Liver (tissue), 8 donors: ENCODE measurements at regions not wholly inside any gene's neighbourhood (a gene's known extent, or its start where the extent isn't known, plus 50 kb on each side); places are given as distances from the start of the nearest gene placed in this dataset.

Experiments
- DNase-seq: peaks from one replicate; pipeline ENCODE4 v3.0.0-alpha.2; 2017; ENCODE audit warnings: low spot score
- H3K27ac ChIP-seq, 2 donors: one replicate each; pipeline ENCODE4 v1.7.0; 2013; ENCODE audit warnings: inconsistent platforms in 2 of 2, low read length in 2 of 2, control low read depth in 1 of 2, low read depth in 1 of 2, mild to moderate bottlenecking in 1 of 2
- H3K27me3 ChIP-seq, 4 donors: one replicate each; pipeline versions ENCODE4 v1.6.1 to v1.7.0; 2013; ENCODE audit warnings: low read length in 3 of 4, inconsistent platforms in 1 of 4, mild to moderate bottlenecking in 1 of 4, moderate library complexity in 1 of 4; ENCODE audit not compliant: control insufficient read depth in 4 of 4, insufficient read depth in 4 of 4
- H3K36me3 ChIP-seq, 4 donors: one replicate each; pipeline versions ENCODE4 v1.6.1 to v1.7.0; 2013; ENCODE audit warnings: low read length in 3 of 4, mild to moderate bottlenecking in 3 of 4, low read depth in 1 of 4, moderate library complexity in 1 of 4; ENCODE audit not compliant: control insufficient read depth in 4 of 4, insufficient read depth in 3 of 4
- H3K4me1 ChIP-seq, 4 donors: one replicate each; pipeline versions ENCODE4 v1.6.1 to v1.7.0; 2013; ENCODE audit warnings: low read length in 3 of 4, mild to moderate bottlenecking in 3 of 4, moderate library complexity in 1 of 4; ENCODE audit not compliant: control insufficient read depth in 4 of 4, insufficient read depth in 4 of 4
- H3K4me3 ChIP-seq, 3 donors: one replicate each; pipeline versions ENCODE4 v1.6.1 to v1.7.0; 2013; ENCODE audit warnings: low read length in 3 of 3, control low read depth in 1 of 3, low read depth in 1 of 3, mild to moderate bottlenecking in 1 of 3
- H3K9ac ChIP-seq, 2 donors: one replicate each; pipeline ENCODE4 v1.7.0; 2013; ENCODE audit warnings: low read length in 2 of 2, mild to moderate bottlenecking in 2 of 2, moderate library complexity in 2 of 2, control low read depth in 1 of 2, low read depth in 1 of 2
- H3K9me3 ChIP-seq, 4 donors: one replicate each; pipeline versions ENCODE4 v1.6.1 to v1.7.0; 2013; ENCODE audit warnings: low read length in 3 of 4; ENCODE audit not compliant: control insufficient read depth in 4 of 4
- EGR1 ChIP-seq, 2 donors: IDR thresholded peaks; 2 replicates each; pipeline ENCODE4 v1.6.1; 2016 to 2018; ENCODE audit warnings: antibody characterized with exemption in 2 of 2, low read depth in 2 of 2
- FOXA1 ChIP-seq: IDR thresholded peaks from 2 replicates; pipeline ENCODE4 v1.6.1; 2016; ENCODE audit warnings: antibody characterized with exemption
- HNF4A ChIP-seq, 2 donors: conservative IDR thresholded peaks; 2 replicates each; pipeline ENCODE4 v1.6.1; 2016; ENCODE audit warnings: antibody characterized with exemption in 2 of 2, mild to moderate bottlenecking in 2 of 2
- HNF4G ChIP-seq: IDR thresholded peaks from 2 replicates; pipeline ENCODE4 v1.6.1; 2016; ENCODE audit warnings: antibody characterized with exemption
- NR2F2 ChIP-seq: IDR thresholded peaks from 2 replicates; pipeline ENCODE4 v1.6.1; 2016; ENCODE audit warnings: antibody characterized with exemption
- RXRA ChIP-seq, 2 donors: IDR thresholded peaks; 2 replicates each; pipeline ENCODE4 v1.6.1; 2017 to 2018; ENCODE audit warnings: antibody characterized with exemption in 2 of 2, mild to moderate bottlenecking in 1 of 2
- SP1 ChIP-seq: IDR thresholded peaks from 2 replicates; pipeline ENCODE4 v1.6.1; 2018; ENCODE audit warnings: antibody characterized with exemption, mild to moderate bottlenecking
- TAF1 ChIP-seq: conservative IDR thresholded peaks from 2 replicates; pipeline ENCODE4 v1.6.1; 2016; ENCODE audit warnings: antibody characterized with exemption, mild to moderate bottlenecking
- YY1 ChIP-seq: IDR thresholded peaks from 2 replicates; pipeline ENCODE4 v1.6.1; 2016; ENCODE audit warnings: antibody characterized with exemption, mild to moderate bottlenecking
- WGBS: extraction: QIAGEN DNeasy Blood & Tissue Kit; methylation state at CpG from one replicate; pipeline ENCODE4 v1.1.7; 2013; 5-methylcytosine and 5-hydroxymethylcytosine counted together
- TF ChIP-seq, protein P1 (sequence below): IDR thresholded peaks from 2 replicates; pipeline ENCODE4 v1.6.1; 2016; ENCODE audit warnings: antibody characterized with exemption, mild to moderate bottlenecking
- TF ChIP-seq, protein P2 (sequence below): fragments of 150-350 bp; IDR thresholded peaks from 2 replicates; pipeline ENCODE4 v1.5.1; 2017; ENCODE audit warnings: improper control_type of control experiment, low read depth, low read length; ENCODE audit not compliant: missing input control
- TF ChIP-seq, protein P3 (sequence below): IDR thresholded peaks from 2 replicates; pipeline ENCODE4 v1.6.1; 2016; ENCODE audit warnings: antibody characterized with exemption
- TF ChIP-seq, protein P4 (sequence below): IDR thresholded peaks from 2 replicates; pipeline ENCODE4 v1.6.1; 2016; ENCODE audit warnings: antibody characterized with exemption
- donor health status: healthy.
- donor health status: healthy.
- donor health status: healthy.
- donor health status: healthy.
- donor health status: healthy.

DNA sequence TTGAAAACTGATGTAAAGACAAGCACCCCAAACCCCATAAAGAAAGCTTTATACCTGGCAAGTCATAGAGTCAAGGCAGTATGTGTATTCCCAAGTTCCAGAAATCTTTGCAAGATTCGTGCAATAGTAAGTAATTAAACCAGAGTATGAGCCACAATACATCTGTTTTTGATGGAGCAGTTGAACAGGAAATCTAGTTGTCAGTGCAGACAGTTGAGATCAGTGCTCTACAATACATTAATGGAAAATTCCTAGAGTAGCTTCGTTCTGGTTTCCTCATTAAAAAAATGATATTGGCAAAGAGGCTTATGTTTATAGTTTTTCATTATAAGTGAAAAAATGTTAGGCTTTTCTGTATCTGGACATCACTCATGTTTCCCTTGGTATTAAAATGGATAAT, 575.3 kb downstream of the TRIML1 start (continued):
- TF ChIP-seq, protein P1, sequence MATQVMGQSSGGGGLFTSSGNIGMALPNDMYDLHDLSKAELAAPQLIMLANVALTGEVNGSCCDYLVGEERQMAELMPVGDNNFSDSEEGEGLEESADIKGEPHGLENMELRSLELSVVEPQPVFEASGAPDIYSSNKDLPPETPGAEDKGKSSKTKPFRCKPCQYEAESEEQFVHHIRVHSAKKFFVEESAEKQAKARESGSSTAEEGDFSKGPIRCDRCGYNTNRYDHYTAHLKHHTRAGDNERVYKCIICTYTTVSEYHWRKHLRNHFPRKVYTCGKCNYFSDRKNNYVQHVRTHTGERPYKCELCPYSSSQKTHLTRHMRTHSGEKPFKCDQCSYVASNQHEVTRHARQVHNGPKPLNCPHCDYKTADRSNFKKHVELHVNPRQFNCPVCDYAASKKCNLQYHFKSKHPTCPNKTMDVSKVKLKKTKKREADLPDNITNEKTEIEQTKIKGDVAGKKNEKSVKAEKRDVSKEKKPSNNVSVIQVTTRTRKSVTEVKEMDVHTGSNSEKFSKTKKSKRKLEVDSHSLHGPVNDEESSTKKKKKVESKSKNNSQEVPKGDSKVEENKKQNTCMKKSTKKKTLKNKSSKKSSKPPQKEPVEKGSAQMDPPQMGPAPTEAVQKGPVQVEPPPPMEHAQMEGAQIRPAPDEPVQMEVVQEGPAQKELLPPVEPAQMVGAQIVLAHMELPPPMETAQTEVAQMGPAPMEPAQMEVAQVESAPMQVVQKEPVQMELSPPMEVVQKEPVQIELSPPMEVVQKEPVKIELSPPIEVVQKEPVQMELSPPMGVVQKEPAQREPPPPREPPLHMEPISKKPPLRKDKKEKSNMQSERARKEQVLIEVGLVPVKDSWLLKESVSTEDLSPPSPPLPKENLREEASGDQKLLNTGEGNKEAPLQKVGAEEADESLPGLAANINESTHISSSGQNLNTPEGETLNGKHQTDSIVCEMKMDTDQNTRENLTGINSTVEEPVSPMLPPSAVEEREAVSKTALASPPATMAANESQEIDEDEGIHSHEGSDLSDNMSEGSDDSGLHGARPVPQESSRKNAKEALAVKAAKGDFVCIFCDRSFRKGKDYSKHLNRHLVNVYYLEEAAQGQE, result no peak
- TF ChIP-seq, protein P2, sequence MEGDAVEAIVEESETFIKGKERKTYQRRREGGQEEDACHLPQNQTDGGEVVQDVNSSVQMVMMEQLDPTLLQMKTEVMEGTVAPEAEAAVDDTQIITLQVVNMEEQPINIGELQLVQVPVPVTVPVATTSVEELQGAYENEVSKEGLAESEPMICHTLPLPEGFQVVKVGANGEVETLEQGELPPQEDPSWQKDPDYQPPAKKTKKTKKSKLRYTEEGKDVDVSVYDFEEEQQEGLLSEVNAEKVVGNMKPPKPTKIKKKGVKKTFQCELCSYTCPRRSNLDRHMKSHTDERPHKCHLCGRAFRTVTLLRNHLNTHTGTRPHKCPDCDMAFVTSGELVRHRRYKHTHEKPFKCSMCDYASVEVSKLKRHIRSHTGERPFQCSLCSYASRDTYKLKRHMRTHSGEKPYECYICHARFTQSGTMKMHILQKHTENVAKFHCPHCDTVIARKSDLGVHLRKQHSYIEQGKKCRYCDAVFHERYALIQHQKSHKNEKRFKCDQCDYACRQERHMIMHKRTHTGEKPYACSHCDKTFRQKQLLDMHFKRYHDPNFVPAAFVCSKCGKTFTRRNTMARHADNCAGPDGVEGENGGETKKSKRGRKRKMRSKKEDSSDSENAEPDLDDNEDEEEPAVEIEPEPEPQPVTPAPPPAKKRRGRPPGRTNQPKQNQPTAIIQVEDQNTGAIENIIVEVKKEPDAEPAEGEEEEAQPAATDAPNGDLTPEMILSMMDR, result no peak
- TF ChIP-seq, protein P3, sequence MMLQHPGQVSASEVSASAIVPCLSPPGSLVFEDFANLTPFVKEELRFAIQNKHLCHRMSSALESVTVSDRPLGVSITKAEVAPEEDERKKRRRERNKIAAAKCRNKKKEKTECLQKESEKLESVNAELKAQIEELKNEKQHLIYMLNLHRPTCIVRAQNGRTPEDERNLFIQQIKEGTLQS, result no peak
- no peak for TF ChIP-seq YY1
- no peak for TF ChIP-seq RXRA (IDR thresholded peaks at IDR 0.05)
- no peak for TF ChIP-seq SP1
- TF ChIP-seq NR2F2, result no peak

DNA sequence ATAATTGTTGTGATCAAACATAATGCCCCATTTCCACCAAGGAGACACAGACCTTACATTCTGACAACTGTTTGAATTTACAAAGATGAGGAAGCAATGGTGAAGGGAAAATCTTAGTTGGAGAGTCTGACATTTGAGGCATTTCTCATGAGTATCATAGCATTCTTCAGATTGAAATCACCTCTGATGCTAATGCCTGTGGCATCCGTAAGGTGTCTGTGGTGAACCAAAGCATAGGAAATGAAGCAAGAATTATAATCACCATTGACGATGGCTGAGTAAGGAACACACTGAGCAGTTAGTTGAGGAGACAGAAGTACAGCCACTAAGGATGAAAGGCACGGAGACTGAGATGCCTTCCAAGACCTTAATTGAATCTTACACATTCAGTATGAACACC, 575.7 kb downstream of the TRIML1 start:
- no peak for DNase-seq
- WGBS, result 70% methylated on average over 3 of the region's 3 CpGs
- H3K4me1 ChIP-seq, result no peaks in the 10 kb centered on the region
- no peaks in the 10 kb centered on the region for H3K36me3 ChIP-seq
- no peak overlapping the region for H3K27ac ChIP-seq
- H3K27me3 ChIP-seq, result no peaks in the 10 kb centered on the region
- H3K9me3 ChIP-seq, result no peaks in the 10 kb centered on the region
- TF ChIP-seq, protein P3, result no peak
- H3K4me3 ChIP-seq, result no peak overlapping the region
- H3K9ac ChIP-seq, result no peak overlapping the region

DNA sequence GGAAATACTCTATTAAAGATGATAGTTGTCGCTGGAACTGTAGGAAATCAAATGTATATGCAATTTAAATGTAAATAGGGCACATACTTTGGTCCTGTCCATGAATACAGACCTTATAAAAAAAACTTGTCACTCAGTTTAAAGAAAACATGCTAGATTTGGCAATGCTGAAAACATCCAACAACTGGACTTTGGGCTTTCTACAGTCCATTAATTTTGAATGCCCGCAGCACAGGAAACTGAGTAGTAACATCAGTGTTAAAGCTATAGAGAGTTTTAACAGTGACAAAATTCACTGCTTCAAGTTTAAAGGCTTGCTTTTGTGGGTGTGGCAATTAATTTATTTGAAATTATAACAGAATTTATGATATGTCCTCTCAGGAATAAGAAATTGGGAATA, 578.4 kb downstream of the TRIML1 start:
- no peaks in the 10 kb centered on the region for H3K27me3 ChIP-seq
- 82% methylated on average over 2 of the region's 2 CpGs for WGBS

More for the DNA sequence above, 578.4 kb downstream of the TRIML1 start:
- peaks cover 0 to 4% (median under 1%) of the 10 kb centered on the region in 4 donors for H3K9me3 ChIP-seq
- no peak overlapping the region for H3K9ac ChIP-seq
- H3K4me3 ChIP-seq, result no peak overlapping the region
- no peak overlapping the region for H3K27ac ChIP-seq
- no peaks in the 10 kb centered on the region for H3K4me1 ChIP-seq
- H3K36me3 ChIP-seq, result no peaks in the 10 kb centered on the region
- TF ChIP-seq NR2F2 (no peak), FOXA1 (no peak), RXRA (IDR thresholded peaks at IDR 0.05) (no peak), TAF1 (no peak), HNF4A (conservative IDR thresholded peaks at IDR 0.05) (no peak), HNF4G (no peak), SP1 (no peak), EGR1 (IDR thresholded peaks at IDR 0.05; ENCODE audit: low read depth in 2 of 2) (no peak), YY1 (no peak)
- TF ChIP-seq, protein P4, sequence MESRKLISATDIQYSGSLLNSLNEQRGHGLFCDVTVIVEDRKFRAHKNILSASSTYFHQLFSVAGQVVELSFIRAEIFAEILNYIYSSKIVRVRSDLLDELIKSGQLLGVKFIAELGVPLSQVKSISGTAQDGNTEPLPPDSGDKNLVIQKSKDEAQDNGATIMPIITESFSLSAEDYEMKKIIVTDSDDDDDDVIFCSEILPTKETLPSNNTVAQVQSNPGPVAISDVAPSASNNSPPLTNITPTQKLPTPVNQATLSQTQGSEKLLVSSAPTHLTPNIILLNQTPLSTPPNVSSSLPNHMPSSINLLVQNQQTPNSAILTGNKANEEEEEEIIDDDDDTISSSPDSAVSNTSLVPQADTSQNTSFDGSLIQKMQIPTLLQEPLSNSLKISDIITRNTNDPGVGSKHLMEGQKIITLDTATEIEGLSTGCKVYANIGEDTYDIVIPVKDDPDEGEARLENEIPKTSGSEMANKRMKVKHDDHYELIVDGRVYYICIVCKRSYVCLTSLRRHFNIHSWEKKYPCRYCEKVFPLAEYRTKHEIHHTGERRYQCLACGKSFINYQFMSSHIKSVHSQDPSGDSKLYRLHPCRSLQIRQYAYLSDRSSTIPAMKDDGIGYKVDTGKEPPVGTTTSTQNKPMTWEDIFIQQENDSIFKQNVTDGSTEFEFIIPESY, result no peak
- TF ChIP-seq, protein P3, result no peak
- TF ChIP-seq, protein P2, result no peak
- TF ChIP-seq, protein P1, result no peak
- DNase-seq, result no peak
